ENCODE measurements at regions not wholly inside any gene's neighbourhood (a gene's known extent, or its start where the extent isn't known, plus 50 kb on each side); places are given as distances from the start of the nearest gene placed in this dataset.

DNA sequence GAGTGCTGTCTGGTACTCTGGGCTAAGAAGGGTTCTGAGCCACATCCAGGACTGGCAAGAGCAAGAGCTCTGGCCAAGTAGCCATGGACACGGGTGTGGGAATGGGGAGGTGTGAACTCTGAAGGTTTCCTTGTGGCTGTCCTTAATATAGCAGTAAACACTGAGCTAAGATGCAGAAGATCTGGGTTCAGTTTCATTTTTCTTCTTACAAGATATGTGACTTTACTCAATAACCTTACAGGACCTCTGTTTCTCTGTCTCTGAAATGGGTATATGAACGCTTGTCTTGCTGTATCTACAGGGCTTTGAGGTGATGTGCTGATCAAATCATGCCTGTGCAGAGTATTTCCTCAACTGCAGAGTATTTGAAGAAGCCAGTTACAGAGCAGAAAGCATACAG is 521.2 kb downstream of the VRK1 start:
- in situ Hi-C loops (cut with MboI; ENCODE audit: low sequenced_read_pairs), result no loop called here
- Histone ChIP-seq H2BK120ac (ENCODE audit: low read depth, low read length) (no peak overlapping the region), H3K9me1 (ENCODE audit: insufficient read depth, low read length) (no peaks in the 10 kb centered on the region), H2AK5ac (ENCODE audit: low read depth, low read length) (no peak overlapping the region), H3K14ac (replicated peaks; ENCODE audit: low read depth, low read length) (no peak overlapping the region), H2BK15ac (ENCODE audit: low read depth, low read length) (no peak overlapping the region), H2BK5ac (ENCODE audit: low read depth, low read length, poor library complexity, severe bottlenecking) (no peak overlapping the region), H2AFZ (replicated peaks; ENCODE audit: low read length, poor library complexity) (no peak overlapping the region), H3K27me3 (ENCODE audit: control insufficient read depth, insufficient read depth, low read length) (no peaks in the 10 kb centered on the region), H4K91ac (ENCODE audit: insufficient read depth, low read depth, low read length) (no peak overlapping the region), H3K4me1 (ENCODE audit: control insufficient read depth, insufficient read depth, low read length) (no peaks in the 10 kb centered on the region), H3K4me3 (ENCODE audit: insufficient read depth, low read depth, low read length) (no peak overlapping the region), H3K36me3 (ENCODE audit: control insufficient read depth, insufficient read depth, low read length) (no peaks in the 10 kb centered on the region), H4K5ac (ENCODE audit: low read depth, low read length) (no peak overlapping the region), H3K23ac (ENCODE audit: low read depth, low read length) (no peak overlapping the region), H3K56ac (ENCODE audit: extremely low read depth, insufficient read depth, low read length) (no peak overlapping the region), H3K27ac (ENCODE audit: insufficient read depth, low read length) (no peak overlapping the region), H3K79me1 (ENCODE audit: low read depth in 1 of 2, low read length in 2 of 2) (no peaks in the 10 kb centered on the region), H2BK20ac (ENCODE audit: low read depth, low read length) (no peak overlapping the region), H3K18ac (ENCODE audit: low read depth, low read length) (no peak overlapping the region), H4K20me1 (ENCODE audit: insufficient read depth, low read length) (no peaks in the 10 kb centered on the region), H3K9ac (ENCODE audit: low read depth, low read length) (no peak overlapping the region), H3K4ac (ENCODE audit: low read depth, low read length) (no peak overlapping the region), H3K9me3 (ENCODE audit: control insufficient read depth, insufficient read depth, low read length) (peaks cover 14% of the 10 kb centered on the region), H2AK9ac (replicated peaks; ENCODE audit: low read depth, low read length, poor library complexity) (no peak overlapping the region), H4K8ac (ENCODE audit: low read depth in 2 of 2, low read length in 2 of 2) (no peak overlapping the region), H3K4me2 (ENCODE audit: low read depth, low read length) (no peak overlapping the region)
- ChIA-PET CTCF (no interaction called here), POLR2A (ENCODE audit: unreplicated experiment) (no interaction called here)
- no peak for TF ChIP-seq MAZ (IDR thresholded peaks at IDR 0.05; ENCODE audit: borderline replicate concordance, low read depth, low read length)
- TF ChIP-seq, protein P1, sequence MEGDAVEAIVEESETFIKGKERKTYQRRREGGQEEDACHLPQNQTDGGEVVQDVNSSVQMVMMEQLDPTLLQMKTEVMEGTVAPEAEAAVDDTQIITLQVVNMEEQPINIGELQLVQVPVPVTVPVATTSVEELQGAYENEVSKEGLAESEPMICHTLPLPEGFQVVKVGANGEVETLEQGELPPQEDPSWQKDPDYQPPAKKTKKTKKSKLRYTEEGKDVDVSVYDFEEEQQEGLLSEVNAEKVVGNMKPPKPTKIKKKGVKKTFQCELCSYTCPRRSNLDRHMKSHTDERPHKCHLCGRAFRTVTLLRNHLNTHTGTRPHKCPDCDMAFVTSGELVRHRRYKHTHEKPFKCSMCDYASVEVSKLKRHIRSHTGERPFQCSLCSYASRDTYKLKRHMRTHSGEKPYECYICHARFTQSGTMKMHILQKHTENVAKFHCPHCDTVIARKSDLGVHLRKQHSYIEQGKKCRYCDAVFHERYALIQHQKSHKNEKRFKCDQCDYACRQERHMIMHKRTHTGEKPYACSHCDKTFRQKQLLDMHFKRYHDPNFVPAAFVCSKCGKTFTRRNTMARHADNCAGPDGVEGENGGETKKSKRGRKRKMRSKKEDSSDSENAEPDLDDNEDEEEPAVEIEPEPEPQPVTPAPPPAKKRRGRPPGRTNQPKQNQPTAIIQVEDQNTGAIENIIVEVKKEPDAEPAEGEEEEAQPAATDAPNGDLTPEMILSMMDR (conservative IDR thresholded peaks at IDR 0.05; ENCODE audit: low read depth, low read length), result no peak
- no peak for TF ChIP-seq POLR2A (IDR thresholded peaks at IDR 0.05; ENCODE audit: low read depth, low read length)
- TF ChIP-seq, protein P2, sequence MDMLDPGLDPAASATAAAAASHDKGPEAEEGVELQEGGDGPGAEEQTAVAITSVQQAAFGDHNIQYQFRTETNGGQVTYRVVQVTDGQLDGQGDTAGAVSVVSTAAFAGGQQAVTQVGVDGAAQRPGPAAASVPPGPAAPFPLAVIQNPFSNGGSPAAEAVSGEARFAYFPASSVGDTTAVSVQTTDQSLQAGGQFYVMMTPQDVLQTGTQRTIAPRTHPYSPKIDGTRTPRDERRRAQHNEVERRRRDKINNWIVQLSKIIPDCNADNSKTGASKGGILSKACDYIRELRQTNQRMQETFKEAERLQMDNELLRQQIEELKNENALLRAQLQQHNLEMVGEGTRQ (IDR thresholded peaks at IDR 0.05; ENCODE audit: low read depth, low read length), result no peak
- no peak for TF ChIP-seq FOS (IDR thresholded peaks at IDR 0.05; ENCODE audit: low read depth, low read length)
- TF ChIP-seq, protein P3, sequence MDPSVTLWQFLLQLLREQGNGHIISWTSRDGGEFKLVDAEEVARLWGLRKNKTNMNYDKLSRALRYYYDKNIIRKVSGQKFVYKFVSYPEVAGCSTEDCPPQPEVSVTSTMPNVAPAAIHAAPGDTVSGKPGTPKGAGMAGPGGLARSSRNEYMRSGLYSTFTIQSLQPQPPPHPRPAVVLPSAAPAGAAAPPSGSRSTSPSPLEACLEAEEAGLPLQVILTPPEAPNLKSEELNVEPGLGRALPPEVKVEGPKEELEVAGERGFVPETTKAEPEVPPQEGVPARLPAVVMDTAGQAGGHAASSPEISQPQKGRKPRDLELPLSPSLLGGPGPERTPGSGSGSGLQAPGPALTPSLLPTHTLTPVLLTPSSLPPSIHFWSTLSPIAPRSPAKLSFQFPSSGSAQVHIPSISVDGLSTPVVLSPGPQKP (IDR thresholded peaks at IDR 0.05; ENCODE audit: borderline replicate concordance, low read depth, low read length), result no peak
- no peak for TF ChIP-seq CEBPB (IDR thresholded peaks at IDR 0.05; ENCODE audit: low read depth, low read length)
- TF ChIP-seq RCOR1 (IDR thresholded peaks at IDR 0.05; ENCODE audit: insufficient replicate concordance, low read length), result no peak
- TF ChIP-seq SMC3 (IDR thresholded peaks at IDR 0.05; ENCODE audit: low read depth, low read length), result no peak
- TF ChIP-seq NFE2L2 (IDR thresholded peaks at IDR 0.05; ENCODE audit: low read depth, low read length), result no peak
- no peak for TF ChIP-seq CHD1 (IDR thresholded peaks at IDR 0.05; ENCODE audit: low read depth, low read length)
- no peak for TF ChIP-seq RFX5 (IDR thresholded peaks at IDR 0.05; ENCODE audit: low read depth, low read length)
- no peak for TF ChIP-seq RAD21 (IDR thresholded peaks at IDR 0.05; ENCODE audit: low read length)
- TF ChIP-seq MXI1 (IDR thresholded peaks at IDR 0.05; ENCODE audit: borderline replicate concordance, low read depth, low read length), result no peak
- TF ChIP-seq MAFK (IDR thresholded peaks at IDR 0.05; ENCODE audit: low read depth, low read length), result no peak
- no peak for TF ChIP-seq BHLHE40 (IDR thresholded peaks at IDR 0.05; ENCODE audit: low read depth, low read length)
- DNase-seq, result no peak
- intact Hi-C loops (cut with micrococcal nuclease), result no loop called here
- dilution Hi-C loops (cut with HindIII; ENCODE audit: low sequenced_read_pairs, unreplicated experiment), result no loop called here
- no TSS peak for BruUV-seq (replicated peaks)
- ATAC-seq (ENCODE audit: low read depth), result no peak
- WGBS, 2 experiments (ENCODE audit: extremely low coverage in 2 of 2, insufficient read length in 1 of 2), result no CpG with 5 or more reads among the region's 2 CpGs

Data from IMR-90 (cell line).